Hepatocyte (in vitro differentiated cells): ENCODE measurements at regions not wholly inside any gene's neighbourhood (a gene's known extent, or its start where the extent isn't known, plus 50 kb on each side); places are given as distances from the start of the nearest gene placed in this dataset.
A peak's percentile ranks its signal among the peaks of the same experiment; 100 is the strongest.
"Not testable (repeated sequence)": the region's sequence is repeated elsewhere in the genome, so short reads cannot be mapped to it uniquely, and the experiment has no call there.

Experiments used
- DNase-seq: peaks from one replicate; pipeline ENCODE4 v3.0.0-alpha.2; 2016; ENCODE audit warnings: low spot score
- H2AFZ ChIP-seq: fragments of 200-600 bp; sonication (generic); 2 replicates; pipeline ENCODE4 v1.6.0; 2016; ENCODE audit warnings: antibody characterized with exemption, mild to moderate bottlenecking
- H3K27ac ChIP-seq: fragments of 200-600 bp; sonication (generic); 2 replicates; pipeline ENCODE4 v1.5.1; 2016; ENCODE audit warnings: mild to moderate bottlenecking
- H3K27me3 ChIP-seq: fragments of 200-600 bp; sonication (generic); 2 replicates; pipeline ENCODE4 v1.6.1; 2016
- H3K36me3 ChIP-seq: fragments of 200-600 bp; sonication (generic); replicated peaks from 2 replicates; pipeline ENCODE4 v1.5.1; 2016; ENCODE audit warnings: low read depth; ENCODE audit not compliant: insufficient read depth
- H3K4me1 ChIP-seq: fragments of 200-600 bp; sonication (generic); 2 replicates; pipeline ENCODE4 v1.5.1; 2016; ENCODE audit warnings: mild to moderate bottlenecking, moderate library complexity; ENCODE audit not compliant: insufficient read depth
- H3K4me2 ChIP-seq: fragments of 200-600 bp; sonication (generic); 2 replicates; pipeline ENCODE4 v1.6.0; 2016
- H3K4me3 ChIP-seq: fragments of 200-600 bp; sonication (generic); 2 replicates; pipeline ENCODE4 v1.5.1; 2016; ENCODE audit warnings: mild to moderate bottlenecking
- H3K79me2 ChIP-seq: fragments of 200-600 bp; sonication (generic); 2 replicates; pipeline ENCODE4 v1.6.0; 2017; ENCODE audit warnings: mild to moderate bottlenecking
- H3K9me2 ChIP-seq: fragments of 200-600 bp; sonication (generic); replicated peaks from 2 replicates; pipeline ENCODE4 v1.6.0; 2017; ENCODE audit warnings: mild to moderate bottlenecking; ENCODE audit not compliant: insufficient read depth
- H3K9me3 ChIP-seq: fragments of 200-600 bp; sonication (generic); 2 replicates; pipeline ENCODE4 v1.5.1; 2016; ENCODE audit warnings: low read depth, mild to moderate bottlenecking
- H4K20me1 ChIP-seq: fragments of 200-600 bp; sonication (generic); 2 replicates; pipeline ENCODE4 v1.6.0; 2016; ENCODE audit warnings: mild to moderate bottlenecking; ENCODE audit not compliant: insufficient read depth, poor library complexity, severe bottlenecking
- EZH2 ChIP-seq: fragments of 200-600 bp; sonication (generic); IDR thresholded peaks from 2 replicates; pipeline ENCODE4 v1.6.1; 2016; ENCODE audit warnings: antibody characterized with exemption, mild to moderate bottlenecking, borderline replicate concordance
- EZH2phosphoT487 ChIP-seq: fragments of 200-600 bp; sonication (generic); IDR thresholded peaks from one replicate; pipeline ENCODE4 v1.6.1; 2018; ENCODE audit warnings: antibody characterized with exemption, mild to moderate bottlenecking, low read depth, moderate library complexity; ENCODE audit not compliant: unreplicated experiment, severe bottlenecking
- WGBS: methylation state at CpG from one replicate; pipeline ENCODE4 v1.1.6; 2016; ENCODE audit warnings: low lambda C conversion rate; ENCODE audit errors: missing lambda C conversion rate; 5-methylcytosine and 5-hydroxymethylcytosine counted together
- TF ChIP-seq, protein P1 (sequence below): fragments of 200-600 bp; sonication (generic); IDR thresholded peaks from 2 replicates; pipeline ENCODE4 v1.5.1; 2016; ENCODE audit warnings: antibody characterized with exemption, mild to moderate bottlenecking; ENCODE audit not compliant: poor library complexity

DNA sequence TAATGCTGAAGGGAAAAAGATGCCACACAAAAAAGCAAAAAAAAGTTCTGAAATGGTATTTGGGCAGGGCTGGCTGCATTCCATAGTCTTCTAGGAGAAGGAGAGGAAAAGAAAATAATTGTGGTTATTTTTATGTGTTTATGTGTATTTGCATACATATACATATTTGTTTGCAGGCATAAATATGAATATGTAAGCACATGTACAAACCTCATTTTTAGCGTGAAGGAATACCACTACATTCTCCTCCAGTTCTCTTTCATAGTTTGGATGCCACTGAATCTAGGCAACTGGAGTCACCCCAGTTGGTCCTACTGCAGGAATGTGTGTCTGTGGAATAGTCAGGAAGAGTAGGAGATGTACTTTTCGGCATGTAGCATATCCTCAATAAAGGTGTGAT lies 181.1 kb downstream of the YTHDC2 start:
- DNase-seq, result no peak
- peak overlapping the region; percentile 63 for H3K4me2 ChIP-seq
- WGBS, result 80% methylated on average over 2 of the region's 2 CpGs

DNA sequence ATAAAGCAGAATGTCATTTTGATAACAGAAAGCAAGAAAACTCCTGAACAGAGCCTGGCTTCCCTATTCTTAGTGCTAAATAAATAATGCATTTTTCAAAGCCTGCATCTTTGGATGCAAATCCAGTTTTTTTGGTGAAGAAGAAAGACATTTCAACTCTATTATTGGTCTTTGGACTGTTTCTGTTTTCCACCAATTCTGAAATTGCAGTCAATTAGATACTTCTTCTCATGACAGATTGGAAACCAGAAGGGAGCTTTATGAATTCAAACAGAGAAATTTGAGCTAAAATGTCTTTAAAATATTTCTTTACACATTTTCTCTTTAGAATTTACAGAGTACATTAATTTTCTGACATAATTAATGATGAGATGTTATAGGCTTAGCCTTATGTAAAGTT lies 189.8 kb downstream of the YTHDC2 start:
- Histone ChIP-seq H3K27me3 (no peaks in the 10 kb centered on the region), H3K27ac (no peak overlapping the region)
- no peak for DNase-seq

More for the DNA sequence above, 181.1 kb downstream of the YTHDC2 start:
- Histone ChIP-seq H3K27ac (no peak overlapping the region), H3K4me1 (peaks cover 22% of the 10 kb centered on the region), H3K27me3 (no peaks in the 10 kb centered on the region), H3K9me2 (no peaks in the 10 kb centered on the region), H2AFZ (no peak overlapping the region), H4K20me1 (no peaks in the 10 kb centered on the region), H3K79me2 (no peaks in the 10 kb centered on the region), H3K4me3 (no peak overlapping the region), H3K9me3 (no peaks in the 10 kb centered on the region), H3K36me3 (no peaks in the 10 kb centered on the region)
- TF ChIP-seq EZH2, result no peak
- no peak for TF ChIP-seq EZH2phosphoT487
- TF ChIP-seq, protein P1, sequence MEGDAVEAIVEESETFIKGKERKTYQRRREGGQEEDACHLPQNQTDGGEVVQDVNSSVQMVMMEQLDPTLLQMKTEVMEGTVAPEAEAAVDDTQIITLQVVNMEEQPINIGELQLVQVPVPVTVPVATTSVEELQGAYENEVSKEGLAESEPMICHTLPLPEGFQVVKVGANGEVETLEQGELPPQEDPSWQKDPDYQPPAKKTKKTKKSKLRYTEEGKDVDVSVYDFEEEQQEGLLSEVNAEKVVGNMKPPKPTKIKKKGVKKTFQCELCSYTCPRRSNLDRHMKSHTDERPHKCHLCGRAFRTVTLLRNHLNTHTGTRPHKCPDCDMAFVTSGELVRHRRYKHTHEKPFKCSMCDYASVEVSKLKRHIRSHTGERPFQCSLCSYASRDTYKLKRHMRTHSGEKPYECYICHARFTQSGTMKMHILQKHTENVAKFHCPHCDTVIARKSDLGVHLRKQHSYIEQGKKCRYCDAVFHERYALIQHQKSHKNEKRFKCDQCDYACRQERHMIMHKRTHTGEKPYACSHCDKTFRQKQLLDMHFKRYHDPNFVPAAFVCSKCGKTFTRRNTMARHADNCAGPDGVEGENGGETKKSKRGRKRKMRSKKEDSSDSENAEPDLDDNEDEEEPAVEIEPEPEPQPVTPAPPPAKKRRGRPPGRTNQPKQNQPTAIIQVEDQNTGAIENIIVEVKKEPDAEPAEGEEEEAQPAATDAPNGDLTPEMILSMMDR, result no peak

DNA sequence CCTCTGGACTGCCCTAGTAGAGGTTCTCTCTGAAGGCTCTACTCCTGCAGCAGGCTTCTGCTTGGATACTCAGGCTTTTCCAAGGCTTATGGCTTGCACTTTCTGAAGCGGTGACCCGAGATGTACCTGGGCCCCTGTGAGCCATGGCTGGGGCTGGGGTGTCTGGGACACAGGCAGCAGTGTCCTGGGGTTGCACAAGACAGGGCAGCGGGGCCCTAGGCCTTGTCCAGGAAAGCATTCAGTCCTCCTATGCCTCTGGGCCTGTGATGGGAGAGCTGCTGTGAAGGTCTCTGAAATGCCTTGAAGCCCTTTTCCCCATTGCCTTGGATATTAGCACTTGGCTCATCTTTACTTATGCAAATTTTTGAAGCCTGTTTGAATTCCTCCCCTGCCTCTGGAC lies 192.2 kb downstream of the YTHDC2 start:
- Histone ChIP-seq H3K36me3 (no peaks in the 10 kb centered on the region), H3K9me3 (no peaks in the 10 kb centered on the region), H3K4me3 (no peak overlapping the region), H3K4me1 (no peaks in the 10 kb centered on the region), H3K27me3 (no peaks in the 10 kb centered on the region), H2AFZ (no peak overlapping the region), H4K20me1 (no peaks in the 10 kb centered on the region), H3K9me2 (no peaks in the 10 kb centered on the region), H3K27ac (no peak overlapping the region), H3K4me2 (no peak overlapping the region), H3K79me2 (no peaks in the 10 kb centered on the region)
- no peak for DNase-seq
- 94% methylated on average over 3 of the region's 3 CpGs for WGBS
- TF ChIP-seq, protein P1, result no peak
- TF ChIP-seq EZH2 (no peak), EZH2phosphoT487 (no peak)

More for the DNA sequence above, 189.8 kb downstream of the YTHDC2 start:
- TF ChIP-seq, protein P1, result no peak
- TF ChIP-seq EZH2, result no peak
- TF ChIP-seq EZH2phosphoT487, result no peak
- Histone ChIP-seq H3K9me3 (no peaks in the 10 kb centered on the region), H3K79me2 (no peaks in the 10 kb centered on the region), H3K9me2 (no peaks in the 10 kb centered on the region), H3K4me3 (no peak overlapping the region), H2AFZ (no peak overlapping the region), H3K4me1 (no peaks in the 10 kb centered on the region), H3K36me3 (no peaks in the 10 kb centered on the region), H4K20me1 (no peaks in the 10 kb centered on the region), H3K4me2 (no peak overlapping the region)

DNA sequence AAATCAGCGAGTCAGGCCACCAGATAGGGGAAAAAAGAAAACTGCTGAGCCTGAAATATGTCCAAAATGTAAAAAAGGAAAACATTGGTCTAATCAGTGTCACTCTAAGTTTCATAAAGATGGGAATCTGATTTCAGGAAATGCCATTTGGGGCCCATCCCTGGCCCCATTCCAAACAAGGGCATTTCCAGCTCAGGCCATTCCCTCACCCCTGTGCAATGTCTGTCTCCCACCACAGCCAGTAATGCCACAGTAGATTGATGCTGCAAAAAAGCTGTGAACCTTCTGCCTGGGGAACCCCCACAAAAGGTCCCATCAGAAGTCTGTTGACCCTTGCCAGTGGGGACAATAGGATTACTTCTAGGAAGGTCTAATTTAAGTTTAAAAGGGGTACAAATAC lies 199.6 kb downstream of the YTHDC2 start:
- Histone ChIP-seq H3K4me1 (no peaks in the 10 kb centered on the region), H3K27ac (no peak overlapping the region), H3K36me3 (no peaks in the 10 kb centered on the region), H4K20me1 (no peaks in the 10 kb centered on the region), H2AFZ (no peak overlapping the region), H3K9me3 (no peaks in the 10 kb centered on the region), H3K79me2 (no peaks in the 10 kb centered on the region), H3K27me3 (no peaks in the 10 kb centered on the region), H3K4me2 (no peak overlapping the region), H3K4me3 (no peak overlapping the region), H3K9me2 (no peaks in the 10 kb centered on the region)
- WGBS, result 68% methylated on average over 1 of the region's 1 CpG
- no peak for DNase-seq
- TF ChIP-seq EZH2 (no peak), EZH2phosphoT487 (no peak)
- TF ChIP-seq, protein P1, result no peak

DNA sequence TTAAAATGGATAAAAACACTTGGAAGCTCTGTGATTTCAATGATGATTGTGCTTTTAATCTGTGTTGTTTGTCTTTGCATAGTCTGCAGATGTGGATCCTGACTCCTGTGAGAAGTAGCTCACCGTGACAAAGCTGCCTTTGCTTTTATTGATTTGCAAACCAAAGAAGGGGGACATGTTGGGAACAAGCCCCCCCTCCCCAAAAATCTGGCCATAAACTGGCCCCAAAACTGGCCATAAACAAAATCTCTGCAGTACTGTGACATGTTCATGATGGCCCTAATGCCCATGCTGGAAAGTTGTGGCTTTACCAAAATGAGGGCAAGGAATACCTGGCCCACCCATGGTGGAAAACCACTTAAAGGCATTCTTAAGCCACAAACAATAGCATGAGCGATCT lies 202.4 kb downstream of the YTHDC2 start:
- not testable (repeated sequence) for H3K36me3 ChIP-seq, DNase-seq, H3K27ac ChIP-seq, H3K79me2 ChIP-seq, H3K27me3 ChIP-seq, H2AFZ ChIP-seq, H3K4me2 ChIP-seq, H3K4me1 ChIP-seq, H3K9me2 ChIP-seq, H3K4me3 ChIP-seq, H4K20me1 ChIP-seq, H3K9me3 ChIP-seq
- 89% methylated on average over 2 of the region's 2 CpGs for WGBS
